ENCODE measurements at regions not wholly inside any gene's neighbourhood (a gene's known extent, or its start where the extent isn't known, plus 50 kb on each side); places are given as distances from the start of the nearest gene placed in this dataset.
A peak's percentile ranks its signal among the peaks of the same experiment; 100 is the strongest.
"Not testable (repeated sequence)": the region's sequence is repeated elsewhere in the genome, so short reads cannot be mapped to it uniquely, and the experiment has no call there.

DNA sequence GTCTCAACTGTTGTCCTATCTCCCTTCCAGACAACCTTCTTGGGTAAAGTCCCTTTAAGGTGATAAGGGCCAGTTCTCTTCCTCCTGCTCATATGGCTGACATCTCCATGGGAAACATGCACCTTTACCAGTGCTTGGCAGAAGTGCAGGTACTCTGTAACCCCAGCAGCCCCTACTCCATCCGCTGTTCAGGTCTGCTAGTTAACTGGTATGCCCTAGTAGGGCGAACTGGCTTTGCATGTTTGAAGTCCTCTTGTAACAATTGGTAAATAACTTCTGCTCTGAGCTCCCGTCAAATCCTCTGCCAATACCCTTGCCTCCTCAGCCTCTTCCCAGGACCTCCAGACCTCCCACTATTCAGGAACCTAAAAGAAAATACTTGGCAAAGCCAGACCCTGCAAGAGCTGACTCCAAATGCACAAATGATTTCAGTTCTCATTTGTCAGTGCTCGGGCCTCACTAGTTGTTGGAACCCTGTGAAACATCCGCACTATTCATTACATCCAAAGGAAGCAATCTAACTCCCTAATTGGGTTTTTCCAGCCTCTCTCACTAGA is 703.7 kb downstream of the MAFB start:
- Histone ChIP-seq H3K27me3 (ENCODE audit: control insufficient read depth, insufficient read depth, low read length) (no peaks in the 10 kb centered on the region), H3K4me1 (ENCODE audit: control insufficient read depth, insufficient read depth, low read length) (peaks cover 17% of the 10 kb centered on the region), H3K4me3 (ENCODE audit: low read length) (no peak overlapping the region), H3K9me3 (replicated peaks; ENCODE audit: control insufficient read depth, low read depth, low read length) (peaks cover 2% of the 10 kb centered on the region), H3K27ac (ENCODE audit: low read length) (peak overlapping the region; percentile 94), H3K36me3 (ENCODE audit: control insufficient read depth, insufficient read depth, low read length) (no peaks in the 10 kb centered on the region)
- no peak for DNase-seq
- WGBS (ENCODE audit: insufficient coverage) = 96% methylated on average over 3 of the region's 5 CpGs

DNA sequence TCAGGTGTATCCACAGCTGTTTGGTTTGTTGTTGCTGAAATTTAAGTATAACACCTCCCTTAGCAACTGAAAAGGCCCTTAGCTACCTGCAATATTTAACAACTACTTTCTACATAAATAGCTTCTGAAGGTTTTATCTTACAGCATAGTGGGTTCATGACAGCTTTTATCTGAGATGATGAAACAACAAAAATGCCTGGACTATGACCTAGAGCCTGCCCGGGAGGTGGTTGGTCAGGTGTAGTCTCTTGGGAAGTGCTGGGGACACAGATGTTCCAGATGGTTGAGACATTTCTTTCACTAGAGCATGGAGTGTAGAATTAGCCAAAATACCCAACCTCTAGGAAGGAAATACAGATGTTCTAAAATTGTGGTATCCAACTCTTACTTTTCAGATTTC is 705.4 kb downstream of the MAFB start:
- Histone ChIP-seq H3K4me1 (ENCODE audit: control insufficient read depth, insufficient read depth, low read length) (peaks cover 17% of the 10 kb centered on the region), H3K27me3 (ENCODE audit: control insufficient read depth, insufficient read depth, low read length) (no peaks in the 10 kb centered on the region), H3K36me3 (ENCODE audit: control insufficient read depth, insufficient read depth, low read length) (no peaks in the 10 kb centered on the region), H3K27ac (ENCODE audit: low read length) (no peak overlapping the region), H3K4me3 (ENCODE audit: low read length) (no peak overlapping the region), H3K9me3 (replicated peaks; ENCODE audit: control insufficient read depth, low read depth, low read length) (peaks cover 2% of the 10 kb centered on the region)
- no CpG with 5 or more reads among the region's 1 CpG for WGBS (ENCODE audit: insufficient coverage)
- no peak for DNase-seq

DNA sequence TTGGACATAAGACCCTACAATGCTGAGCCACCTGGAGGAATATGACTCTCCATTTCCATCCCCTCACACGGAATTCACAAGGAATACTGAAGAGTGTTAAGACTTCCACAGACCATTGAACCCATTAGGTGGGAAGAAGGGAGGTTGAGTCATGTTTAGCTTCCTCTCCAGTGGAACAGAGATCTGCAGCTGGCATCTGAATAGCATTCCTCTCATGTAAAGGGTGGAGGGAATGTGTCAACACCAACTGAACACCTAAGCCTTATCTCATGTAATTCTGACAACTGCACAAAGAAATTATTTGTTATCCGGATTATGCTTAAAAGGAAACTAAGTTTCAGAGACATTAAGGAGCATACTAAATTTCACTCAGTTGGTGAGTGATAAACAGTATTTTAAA is 705.9 kb downstream of the MAFB start:
- Histone ChIP-seq H3K9me3 (replicated peaks; ENCODE audit: control insufficient read depth, low read depth, low read length) (peaks cover 2% of the 10 kb centered on the region), H3K4me3 (ENCODE audit: low read length) (no peak overlapping the region), H3K27ac (ENCODE audit: low read length) (no peak overlapping the region), H3K4me1 (ENCODE audit: control insufficient read depth, insufficient read depth, low read length) (peaks cover 17% of the 10 kb centered on the region), H3K27me3 (ENCODE audit: control insufficient read depth, insufficient read depth, low read length) (no peaks in the 10 kb centered on the region), H3K36me3 (ENCODE audit: control insufficient read depth, insufficient read depth, low read length) (no peaks in the 10 kb centered on the region)
- DNase-seq = no peak
- WGBS (ENCODE audit: insufficient coverage) = no CpG with 5 or more reads among the region's 2 CpGs

DNA sequence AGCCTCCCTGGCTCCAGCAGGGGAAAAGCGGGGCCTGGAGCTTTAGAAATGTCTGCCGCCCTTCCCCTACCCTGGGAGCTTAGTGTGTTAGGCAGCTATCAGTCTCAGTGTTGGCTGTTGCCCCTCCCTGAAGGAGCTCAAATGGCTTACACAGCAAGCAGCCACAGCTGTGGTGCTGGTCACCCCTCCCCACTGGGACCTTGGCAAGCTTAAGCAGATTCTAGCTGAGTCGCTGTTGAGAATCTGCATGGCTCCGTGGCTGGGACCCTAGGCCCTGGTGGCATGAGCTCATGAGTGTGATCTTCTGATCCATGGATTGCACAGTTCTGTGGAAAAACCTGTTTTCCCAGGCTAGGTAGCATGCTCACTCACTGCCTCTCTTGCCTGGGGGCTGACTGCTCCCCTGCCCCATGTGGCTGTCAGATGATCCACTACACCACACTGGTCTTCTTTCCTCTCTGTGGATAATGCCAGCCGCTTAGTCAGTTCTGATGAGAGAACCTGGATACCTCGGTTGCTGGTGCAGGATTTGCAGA is 714.0 kb downstream of the MAFB start:
- H3K36me3 ChIP-seq (ENCODE audit: control insufficient read depth, insufficient read depth, low read length) = no peaks in the 10 kb centered on the region
- WGBS (ENCODE audit: insufficient coverage) = 77% methylated on average over 6 of the region's 6 CpGs
- no peaks in the 10 kb centered on the region for H3K9me3 ChIP-seq (replicated peaks; ENCODE audit: control insufficient read depth, low read depth, low read length)
- H3K4me3 ChIP-seq (ENCODE audit: low read length) = no peak overlapping the region
- H3K27ac ChIP-seq (ENCODE audit: low read length) = peak overlapping the region; percentile 35
- DNase-seq = no peak
- peaks cover 7% of the 10 kb centered on the region for H3K4me1 ChIP-seq (ENCODE audit: control insufficient read depth, insufficient read depth, low read length)
- no peaks in the 10 kb centered on the region for H3K27me3 ChIP-seq (ENCODE audit: control insufficient read depth, insufficient read depth, low read length)

DNA sequence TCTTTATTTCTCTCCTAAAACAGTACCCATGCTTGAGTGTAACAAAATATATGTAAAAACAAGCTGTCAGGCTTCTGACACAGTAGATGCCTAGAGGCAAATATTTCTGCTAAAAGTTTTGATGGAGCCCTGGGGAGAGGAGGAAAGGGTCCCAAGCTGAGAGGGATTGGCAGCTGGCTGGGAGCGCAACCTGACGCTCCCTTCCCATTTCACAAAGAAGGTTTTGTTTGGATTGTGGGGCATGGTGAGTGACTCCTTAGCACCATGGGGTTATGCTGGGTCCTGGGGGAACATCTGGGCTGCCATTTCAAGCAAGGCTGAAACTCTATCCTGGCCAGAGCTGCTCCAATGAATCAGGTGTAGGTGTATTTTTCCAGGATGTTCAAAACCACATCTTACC is 720.5 kb downstream of the MAFB start:
- H3K36me3 ChIP-seq (ENCODE audit: control insufficient read depth, insufficient read depth, low read length) = no peaks in the 10 kb centered on the region
- no peaks in the 10 kb centered on the region for H3K27me3 ChIP-seq (ENCODE audit: control insufficient read depth, insufficient read depth, low read length)
- H3K9me3 ChIP-seq (replicated peaks; ENCODE audit: control insufficient read depth, low read depth, low read length) = no peaks in the 10 kb centered on the region
- no peak overlapping the region for H3K27ac ChIP-seq (ENCODE audit: low read length)
- H3K4me3 ChIP-seq (ENCODE audit: low read length) = no peak overlapping the region
- no CpG with 5 or more reads among the region's 2 CpGs for WGBS (ENCODE audit: insufficient coverage)
- H3K4me1 ChIP-seq (ENCODE audit: control insufficient read depth, insufficient read depth, low read length) = peaks cover 2% of the 10 kb centered on the region
- DNase-seq = no peak

DNA sequence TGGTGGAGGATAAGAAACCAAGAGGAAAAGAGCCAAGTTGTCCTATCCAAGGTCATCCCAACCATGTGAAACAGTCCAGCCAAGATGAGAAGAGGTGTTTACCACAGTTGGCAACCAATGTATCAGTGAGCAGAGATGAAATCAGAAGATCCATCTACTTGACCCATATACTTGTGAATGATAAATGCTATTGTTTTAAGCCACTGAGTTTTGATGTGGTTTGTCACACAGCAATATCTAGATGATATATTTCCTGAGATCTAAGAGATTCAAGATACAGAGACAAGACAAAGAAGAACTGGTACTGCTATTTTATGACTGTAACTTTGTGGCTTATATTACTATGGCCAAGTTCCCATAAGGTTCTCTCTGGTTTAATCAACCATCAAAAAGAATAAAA is 721.2 kb downstream of the MAFB start:
- Histone ChIP-seq H3K4me3 (ENCODE audit: low read length) (no peak overlapping the region), H3K27ac (ENCODE audit: low read length) (no peak overlapping the region), H3K36me3 (ENCODE audit: control insufficient read depth, insufficient read depth, low read length) (no peaks in the 10 kb centered on the region), H3K4me1 (ENCODE audit: control insufficient read depth, insufficient read depth, low read length) (peaks cover 2% of the 10 kb centered on the region), H3K9me3 (replicated peaks; ENCODE audit: control insufficient read depth, low read depth, low read length) (no peaks in the 10 kb centered on the region), H3K27me3 (ENCODE audit: control insufficient read depth, insufficient read depth, low read length) (no peaks in the 10 kb centered on the region)
- no peak for DNase-seq

DNA sequence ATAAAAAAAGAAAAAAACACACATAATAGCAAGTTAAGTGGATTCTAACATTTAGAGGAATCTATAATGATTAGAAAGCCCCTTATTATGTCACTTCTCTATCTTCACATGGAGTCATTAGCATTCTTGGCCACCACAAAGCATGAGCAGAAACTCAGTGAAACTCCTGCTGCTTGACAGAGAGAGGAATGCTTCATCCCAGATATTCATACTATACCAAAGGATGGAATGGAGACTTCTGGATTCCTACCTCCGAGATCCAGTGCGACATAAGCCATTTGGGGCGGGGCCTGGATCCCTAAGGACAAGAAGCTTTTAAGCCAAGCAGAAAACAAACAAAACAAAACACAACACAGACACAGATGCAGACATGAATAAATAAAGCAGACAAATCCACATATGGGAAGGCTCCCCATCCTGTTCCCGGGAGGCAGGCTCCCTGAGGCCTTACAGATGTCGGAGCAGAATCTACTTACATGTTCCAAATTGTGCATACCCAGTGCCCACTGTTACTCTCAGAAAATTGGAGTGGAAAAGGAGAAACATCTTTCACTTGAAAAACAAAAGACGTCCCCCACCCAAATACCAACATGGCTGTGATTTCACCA is 727.3 kb downstream of the MAFB start:
- Histone ChIP-seq H3K4me3 (ENCODE audit: low read length) (no peak overlapping the region), H3K9me3 (replicated peaks; ENCODE audit: control insufficient read depth, low read depth, low read length) (no peaks in the 10 kb centered on the region), H3K4me1 (ENCODE audit: control insufficient read depth, insufficient read depth, low read length) (peaks cover 21% of the 10 kb centered on the region), H3K27ac (ENCODE audit: low read length) (peak overlapping the region; percentile 39), H3K27me3 (ENCODE audit: control insufficient read depth, insufficient read depth, low read length) (no peaks in the 10 kb centered on the region), H3K36me3 (ENCODE audit: control insufficient read depth, insufficient read depth, low read length) (no peaks in the 10 kb centered on the region)
- no peak for DNase-seq
- no CpG with 5 or more reads among the region's 6 CpGs for WGBS (ENCODE audit: insufficient coverage)

DNA sequence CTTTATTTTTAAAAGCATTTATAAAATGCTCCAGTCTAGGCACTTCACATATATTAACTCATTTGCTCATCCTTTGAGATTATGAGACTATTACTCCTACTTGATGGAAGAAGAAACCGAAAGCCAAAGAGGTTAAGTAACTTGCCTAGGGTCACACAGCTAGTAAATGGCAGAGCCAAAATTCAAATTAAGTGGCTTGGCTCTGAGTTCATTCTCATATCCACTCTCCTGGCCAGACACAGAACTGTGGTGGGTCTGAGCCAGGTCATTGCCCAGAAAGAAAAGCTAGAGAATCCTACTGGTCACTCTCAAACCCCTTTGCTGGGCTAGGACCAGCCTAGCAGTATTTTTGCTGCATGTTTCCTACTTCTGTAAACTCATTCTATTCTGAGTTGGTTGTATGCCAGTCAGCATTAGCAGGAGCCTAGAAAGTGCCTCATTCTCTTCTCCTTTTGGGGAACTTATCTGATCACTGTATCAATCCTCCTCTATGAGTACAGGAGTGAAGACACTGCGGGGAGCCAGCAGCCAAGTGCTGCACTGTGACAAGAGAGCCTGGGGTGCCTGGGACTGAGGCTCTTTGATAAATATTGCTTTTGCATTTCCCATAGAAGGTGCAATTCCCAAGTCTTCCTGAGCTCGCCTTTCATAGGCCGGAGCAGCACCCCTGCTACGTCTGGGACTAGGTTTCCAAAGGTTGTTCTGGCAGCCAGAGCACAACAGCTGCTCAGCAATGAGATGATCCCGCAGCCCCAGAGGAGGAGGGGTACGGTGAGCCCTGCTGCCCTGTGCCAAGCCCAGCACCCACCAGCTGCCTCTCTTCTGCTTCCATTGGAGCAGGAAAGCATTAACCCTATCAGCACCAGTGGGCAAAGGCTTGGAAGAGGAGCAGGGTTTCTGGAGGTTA is 728.3 kb downstream of the MAFB start:
- H3K36me3 ChIP-seq (ENCODE audit: control insufficient read depth, insufficient read depth, low read length) = no peaks in the 10 kb centered on the region
- H3K9me3 ChIP-seq (replicated peaks; ENCODE audit: control insufficient read depth, low read depth, low read length) = no peaks in the 10 kb centered on the region
- peak; percentile 85 for DNase-seq
- WGBS (ENCODE audit: insufficient coverage) = 33% methylated on average over 5 of the region's 7 CpGs
- H3K4me1 ChIP-seq (ENCODE audit: control insufficient read depth, insufficient read depth, low read length) = peaks cover 23% of the 10 kb centered on the region
- peak overlapping the region; percentile 81 for H3K27ac ChIP-seq (ENCODE audit: low read length)
- H3K27me3 ChIP-seq (ENCODE audit: control insufficient read depth, insufficient read depth, low read length) = no peaks in the 10 kb centered on the region
- no peak overlapping the region for H3K4me3 ChIP-seq (ENCODE audit: low read length)

DNA sequence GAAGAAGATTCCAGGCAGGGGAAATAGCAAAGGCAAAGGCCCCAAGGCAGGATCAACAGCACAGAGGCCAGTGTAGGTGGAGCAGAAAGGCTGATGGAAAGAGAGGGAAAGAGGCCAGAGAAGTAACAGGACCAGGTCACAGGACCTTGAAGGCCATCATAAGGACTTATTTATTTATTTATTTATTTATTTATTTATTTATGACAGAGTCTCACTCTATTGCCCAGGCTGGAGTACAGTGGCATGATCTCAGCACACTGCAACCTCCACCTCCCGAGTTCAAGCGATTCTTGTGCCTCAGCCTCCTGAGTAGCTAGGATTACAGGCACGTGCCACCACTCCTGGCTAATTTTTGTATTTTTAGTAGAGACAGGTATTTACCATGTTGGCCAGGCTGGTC is 731.1 kb downstream of the MAFB start:
- not testable (repeated sequence) for H3K27me3 ChIP-seq (ENCODE audit: control insufficient read depth, insufficient read depth, low read length); H3K9me3 ChIP-seq (replicated peaks; ENCODE audit: control insufficient read depth, low read depth, low read length); H3K27ac ChIP-seq (ENCODE audit: low read length); H3K36me3 ChIP-seq (ENCODE audit: control insufficient read depth, insufficient read depth, low read length); H3K4me3 ChIP-seq (ENCODE audit: low read length); DNase-seq
- WGBS (ENCODE audit: insufficient coverage) = no CpG with 5 or more reads among the region's 3 CpGs
- peaks cover 30% of the 10 kb centered on the region for H3K4me1 ChIP-seq (ENCODE audit: control insufficient read depth, insufficient read depth, low read length)

DNA sequence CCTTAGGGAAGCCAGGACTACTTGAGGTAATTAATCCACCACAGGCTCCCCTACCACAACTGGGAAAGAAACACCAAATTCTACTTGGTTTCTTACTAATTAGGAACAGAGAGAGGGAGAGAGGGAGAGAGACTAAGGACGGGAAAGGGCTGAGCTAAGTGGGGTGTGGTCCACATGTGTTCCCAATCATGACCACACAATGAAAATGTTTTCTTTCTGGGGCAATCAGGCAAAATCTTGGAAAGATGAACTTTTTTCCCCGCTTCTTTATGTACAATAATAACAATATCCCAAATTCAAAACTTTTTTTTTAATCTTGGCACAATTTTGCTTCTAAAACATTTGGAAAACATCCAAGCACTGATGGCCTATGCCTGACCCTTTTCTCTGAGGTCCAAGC is 734.4 kb downstream of the MAFB start:
- no CpG with 5 or more reads among the region's 2 CpGs for WGBS (ENCODE audit: insufficient coverage)
- Histone ChIP-seq H3K27ac (ENCODE audit: low read length) (peak overlapping the region; percentile 71), H3K27me3 (ENCODE audit: control insufficient read depth, insufficient read depth, low read length) (no peaks in the 10 kb centered on the region), H3K4me1 (ENCODE audit: control insufficient read depth, insufficient read depth, low read length) (peaks cover 11% of the 10 kb centered on the region), H3K9me3 (replicated peaks; ENCODE audit: control insufficient read depth, low read depth, low read length) (no peaks in the 10 kb centered on the region), H3K36me3 (ENCODE audit: control insufficient read depth, insufficient read depth, low read length) (no peaks in the 10 kb centered on the region), H3K4me3 (ENCODE audit: low read length) (no peak overlapping the region)
- peak; percentile 87 for DNase-seq
